Body of pancreas (tissue), 4 donors: ENCODE measurements at regions not wholly inside any gene's neighbourhood (a gene's known extent, or its start where the extent isn't known, plus 50 kb on each side); places are given as distances from the start of the nearest gene placed in this dataset.
A peak's percentile ranks its signal among the peaks of the same experiment; 100 is the strongest.

ENCODE experiments used
- ATAC-seq: fragments of 150-250 bp; one replicate; pipeline ENCODE4 v1.9.1; 2016
- DNase-seq, 4 donors: peaks; one replicate each; pipeline ENCODE4 v3.0.0-alpha.2; 2019
- H3K27ac ChIP-seq, 4 donors: fragments of 200-600 bp; sonication (generic); 1 replicate in 3 of 4; 2 replicates in 1 of 4; pipeline versions ENCODE4 v1.5.1 to v1.6.1; 2016 to 2019; ENCODE audit warnings: mild to moderate bottlenecking in 1 of 4, mixed read lengths in 1 of 4, moderate library complexity in 1 of 4
- H3K27me3 ChIP-seq, 2 donors: fragments of 200-600 bp; sonication (generic); one replicate each; pipeline ENCODE4 v1.6.0; 2016; ENCODE audit warnings: mild to moderate bottlenecking in 1 of 2
- H3K36me3 ChIP-seq, 2 donors: fragments of 200-600 bp; sonication (generic); replicated peaks in 1 of 2; 2 replicates each; pipeline ENCODE4 v1.5.1; 2016; ENCODE audit warnings: low read depth in 2 of 2; ENCODE audit not compliant: insufficient read depth in 1 of 2
- H3K4me1 ChIP-seq: fragments of 200-600 bp; sonication (generic); one replicate; pipeline ENCODE4 v1.6.0; 2016
- H3K4me3 ChIP-seq, 2 donors: fragments of 200-600 bp; sonication (generic); 1 replicate in 1 of 2; 2 replicates in 1 of 2; pipeline ENCODE4 v1.5.1; 2016 to 2019
- H3K9me3 ChIP-seq, 3 donors: fragments of 200-600 bp; sonication (generic); 1 replicate in 2 of 3; 2 replicates in 1 of 3; pipeline ENCODE4 v1.5.1; 2016
- POLR2A ChIP-seq, 3 donors: fragments of 450-650 bp; IDR thresholded peaks; one replicate each; pipeline ENCODE4 v1.6.1; 2016; ENCODE audit warnings: antibody characterized with exemption in 3 of 3, mild to moderate bottlenecking in 2 of 3
- WGBS, 2 donors: methylation state at CpG; one replicate each; pipeline ENCODE4 v1.1.5; 2017; 5-methylcytosine and 5-hydroxymethylcytosine counted together
- intact Hi-C: fragments of 100-400 bp; cut with DNase I; formaldehyde crosslinking; loops from one replicate; pipeline ENCODE4 v1.15.1; 2023
- TF ChIP-seq, protein P1 (sequence below), 7 experiments: fragments of 450-650 bp in 4 of 7; fragments of 200-600 bp in 3 of 7; sonication (generic) in 3 of 7; IDR thresholded peaks; one replicate each; pipeline ENCODE4 v1.5.1; 2016 to 2019; ENCODE audit warnings: antibody characterized with exemption in 7 of 7

- 77 to 88% methylated on average over 5 to 11 of the region's 11 CpGs for WGBS, 2 donors
- DNase-seq: no peak
These were observed 59.3 kb downstream of the ADRA2C start for GRCh38 chr4:3825530-3825929.

GRCh38 chr4:3826247-3827172 is 60.3 kb downstream of the ADRA2C start:
- DNase-seq: peak in 3 of 4 donors; percentile 10 to 38 (median 26)
- 46 to 47% methylated on average over 26 to 32 of the region's 33 CpGs for WGBS, 2 donors
- peak overlapping the region; percentile 45 to 77 (median 74) for H3K27ac ChIP-seq
- intact Hi-C loops: no loop called here
- H3K4me1 ChIP-seq: peaks cover 51% of the 10 kb centered on the region
- TF ChIP-seq, protein P1, sequence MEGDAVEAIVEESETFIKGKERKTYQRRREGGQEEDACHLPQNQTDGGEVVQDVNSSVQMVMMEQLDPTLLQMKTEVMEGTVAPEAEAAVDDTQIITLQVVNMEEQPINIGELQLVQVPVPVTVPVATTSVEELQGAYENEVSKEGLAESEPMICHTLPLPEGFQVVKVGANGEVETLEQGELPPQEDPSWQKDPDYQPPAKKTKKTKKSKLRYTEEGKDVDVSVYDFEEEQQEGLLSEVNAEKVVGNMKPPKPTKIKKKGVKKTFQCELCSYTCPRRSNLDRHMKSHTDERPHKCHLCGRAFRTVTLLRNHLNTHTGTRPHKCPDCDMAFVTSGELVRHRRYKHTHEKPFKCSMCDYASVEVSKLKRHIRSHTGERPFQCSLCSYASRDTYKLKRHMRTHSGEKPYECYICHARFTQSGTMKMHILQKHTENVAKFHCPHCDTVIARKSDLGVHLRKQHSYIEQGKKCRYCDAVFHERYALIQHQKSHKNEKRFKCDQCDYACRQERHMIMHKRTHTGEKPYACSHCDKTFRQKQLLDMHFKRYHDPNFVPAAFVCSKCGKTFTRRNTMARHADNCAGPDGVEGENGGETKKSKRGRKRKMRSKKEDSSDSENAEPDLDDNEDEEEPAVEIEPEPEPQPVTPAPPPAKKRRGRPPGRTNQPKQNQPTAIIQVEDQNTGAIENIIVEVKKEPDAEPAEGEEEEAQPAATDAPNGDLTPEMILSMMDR (IDR thresholded peaks at IDR 0.05): no peak
- no peak for TF ChIP-seq POLR2A (IDR thresholded peaks at IDR 0.05)
- no peaks in the 10 kb centered on the region for H3K36me3 ChIP-seq
- no peak for ATAC-seq
- H3K4me3 ChIP-seq: no peak overlapping the region
- H3K9me3 ChIP-seq: no peaks in the 10 kb centered on the region
- H3K27me3 ChIP-seq: no peaks in the 10 kb centered on the region

More at GRCh38 chr4:3825530-3825929, 59.3 kb downstream of the ADRA2C start:
- H3K27me3 ChIP-seq: no peaks in the 10 kb centered on the region
- no peak for TF ChIP-seq POLR2A (IDR thresholded peaks at IDR 0.05)
- TF ChIP-seq, protein P1 (IDR thresholded peaks at IDR 0.05): no peak
- no peaks in the 10 kb centered on the region for H3K9me3 ChIP-seq
- H3K27ac ChIP-seq: no peak overlapping the region
- H3K4me1 ChIP-seq: peaks cover 41% of the 10 kb centered on the region
- H3K36me3 ChIP-seq: no peaks in the 10 kb centered on the region
- intact Hi-C loops: no loop called here
- no peak overlapping the region for H3K4me3 ChIP-seq
- ATAC-seq: no peak

- WGBS, 2 donors: 32 to 42% methylated on average over 8 to 22 of the region's 24 CpGs
- no peak overlapping the region for H3K4me3 ChIP-seq
- intact Hi-C loops: no loop called here
- ATAC-seq (peak; percentile 86), DNase-seq (peak; percentile 88 to 94 (median 91))
- H3K9me3 ChIP-seq: no peaks in the 10 kb centered on the region
- TF ChIP-seq, protein P1 (IDR thresholded peaks at IDR 0.05): no peak
- TF ChIP-seq POLR2A (IDR thresholded peaks at IDR 0.05): no peak
- H3K27ac ChIP-seq: peak overlapping the region; percentile 54 to 77 (median 74)
- H3K27me3 ChIP-seq: no peaks in the 10 kb centered on the region
- peaks cover 46% of the 10 kb centered on the region for H3K4me1 ChIP-seq
- H3K36me3 ChIP-seq: no peaks in the 10 kb centered on the region
These were observed 61.7 kb downstream of the ADRA2C start for GRCh38 chr4:3827616-3828492.

DNA sequence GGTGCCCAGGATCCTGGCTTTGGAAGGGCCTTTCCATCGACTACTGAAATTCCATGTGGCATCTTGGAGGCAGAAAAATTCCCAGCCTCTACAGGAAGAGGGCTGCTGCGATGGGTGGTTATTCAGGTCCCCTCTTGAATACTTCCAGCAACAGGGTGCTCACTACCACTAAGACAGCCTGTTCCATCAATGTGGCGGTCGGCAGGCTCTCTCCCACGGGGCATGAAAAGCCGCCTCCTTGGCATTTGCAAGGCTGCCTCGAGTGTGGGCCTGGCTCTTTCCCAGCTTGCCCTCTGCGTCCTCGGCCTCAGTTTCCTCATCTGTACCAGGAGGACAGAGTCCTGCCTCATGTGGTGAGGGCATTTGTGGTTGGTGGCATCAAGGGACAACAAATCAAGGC is 62.4 kb downstream of the ADRA2C start:
- ATAC-seq: no peak
- intact Hi-C loops: no loop called here

More for the DNA sequence above, 62.4 kb downstream of the ADRA2C start:
- Histone ChIP-seq H3K9me3 (no peaks in the 10 kb centered on the region), H3K36me3 (no peaks in the 10 kb centered on the region), H3K27ac (peak overlapping the region in 3 of 4 donors; percentile 71 to 77 (median 76)), H3K4me1 (peaks cover 46% of the 10 kb centered on the region), H3K4me3 (no peak overlapping the region), H3K27me3 (no peaks in the 10 kb centered on the region)
- 89 to 90% methylated on average over 8 to 9 of the region's 9 CpGs for WGBS, 2 donors
- TF ChIP-seq POLR2A (IDR thresholded peaks at IDR 0.05): no peak
- TF ChIP-seq, protein P1 (IDR thresholded peaks at IDR 0.05): no peak
- no peak for DNase-seq
